Endothelial cell of umbilical vein (primary cell): ENCODE measurements at regions not wholly inside any gene's neighbourhood (a gene's known extent, or its start where the extent isn't known, plus 50 kb on each side); places are given as distances from the start of the nearest gene placed in this dataset.
"Not testable (repeated sequence)": the region's sequence is repeated elsewhere in the genome, so short reads cannot be mapped to it uniquely, and the experiment has no call there.

Source experiments
- BruUV-seq: library from RNA; stranded (reverse); fragments of 400-500 nt; replicated peaks from 2 replicates; lab custom pipeline; 2021; lab: Mats Ljungman, UMichigan
- CTCF ChIA-PET: fragments of 300-600, 350-600 bp; sonication (Branson Sonifier 250); formaldehyde crosslinking; loops from one replicate; lab custom pipeline; 2021; ENCODE audit warnings: antibody characterized with exemption, inconsistent platforms; lab: Charles Lee
- POLR2A ChIA-PET: fragments of 300-600, 350-600 bp; sonication (Branson Sonifier 250); formaldehyde crosslinking; loops from one replicate; lab custom pipeline; 2021; ENCODE audit warnings: antibody characterized with exemption, inconsistent platforms; lab: Charles Lee
- DNase-seq: peaks from one replicate; pipeline ENCODE4 v3.0.0-alpha.2; 2011; ENCODE audit warnings: low read depth, low spot score
- FAIRE-seq: peaks from 2 replicates; lab custom pipeline; 2011; peaks lifted over from hg19 to GRCh38; lab: Jason Lieb, UNC
- H2AFZ ChIP-seq: 2 replicates; pipeline ENCODE4 v1.6.0; 2012; ENCODE audit warnings: low read depth, low read length, control low read depth, inconsistent platforms
- H3K27ac ChIP-seq: 2 replicates; pipeline ENCODE4 v1.5.1; 2011; ENCODE audit warnings: low read depth, mild to moderate bottlenecking, control low read depth, low read length, moderate library complexity; ENCODE audit not compliant: insufficient read depth
- H3K27me3 ChIP-seq, 2 experiments: 2 replicates each; pipeline versions ENCODE4 v1.6.0 to v1.6.1; 2011; ENCODE audit warnings: low read length in 2 of 2, mixed read lengths in 1 of 2; ENCODE audit not compliant: control insufficient read depth in 2 of 2, insufficient read depth in 2 of 2
- H3K36me3 ChIP-seq, 2 experiments: 2 replicates in 1 of 2; 3 replicates in 1 of 2; pipeline ENCODE4 v1.5.1; 2011; ENCODE audit warnings: low read length in 2 of 2, mild to moderate bottlenecking in 1 of 2, moderate library complexity in 1 of 2; ENCODE audit not compliant: control insufficient read depth in 2 of 2, insufficient read depth in 2 of 2; ENCODE audit errors: extremely low read depth in 1 of 2
- H3K4me1 ChIP-seq: 3 replicates; pipeline ENCODE4 v1.5.1; 2011; ENCODE audit warnings: mild to moderate bottlenecking, low read length; ENCODE audit not compliant: control insufficient read depth, insufficient read depth; ENCODE audit errors: extremely low read depth
- H3K4me2 ChIP-seq: 2 replicates; pipeline ENCODE4 v1.6.1; 2011; ENCODE audit warnings: low read length, control low read depth, mixed read lengths; ENCODE audit not compliant: insufficient read depth
- H3K4me3 ChIP-seq, 3 experiments: fragments of 200-600 bp in 1 of 3; sonication (generic), shearing (Covaris generic) in 1 of 3; replicated peaks in 1 of 3; 2 replicates each; pipeline ENCODE4 v1.5.1; 2011 to 2016; ENCODE audit warnings: control low read depth in 3 of 3, low read length in 3 of 3, mild to moderate bottlenecking in 2 of 3, inconsistent platforms in 1 of 3, low read depth in 1 of 3, moderate library complexity in 1 of 3; ENCODE audit not compliant: insufficient read depth in 1 of 3
- H3K79me2 ChIP-seq: 2 replicates; pipeline ENCODE4 v1.6.0; 2012; ENCODE audit warnings: low read length, inconsistent platforms; ENCODE audit not compliant: control insufficient read depth, insufficient read depth
- H3K9ac ChIP-seq: replicated peaks from 2 replicates; pipeline ENCODE3; 2011; ENCODE audit warnings: low read length, control low read depth; ENCODE audit not compliant: insufficient read depth; ENCODE audit errors: extremely low read depth
- H3K9me1 ChIP-seq: replicated peaks from 3 replicates; pipeline ENCODE4 v1.6.0; 2011; ENCODE audit warnings: mild to moderate bottlenecking, low read length; ENCODE audit not compliant: control insufficient read depth, insufficient read depth; ENCODE audit errors: extremely low read depth
- H3K9me3 ChIP-seq: replicated peaks from 2 replicates; pipeline ENCODE4 v1.5.1; 2012; ENCODE audit warnings: low read length, inconsistent platforms; ENCODE audit not compliant: control insufficient read depth, insufficient read depth
- H4K20me1 ChIP-seq: replicated peaks from 2 replicates; pipeline ENCODE3; 2011; ENCODE audit warnings: mild to moderate bottlenecking, low read length; ENCODE audit not compliant: control insufficient read depth, insufficient read depth; ENCODE audit errors: extremely low read depth
- CTCF ChIP-seq, 2 donors: IDR thresholded peaks; 1 replicate in 1 of 2; 2 replicates in 1 of 2; pipeline ENCODE4 v1.5.1; 2011; ENCODE audit warnings: low read length in 2 of 2, mild to moderate bottlenecking in 2 of 2, moderate library complexity in 2 of 2, control low read depth in 1 of 2, inconsistent platforms in 1 of 2, low read depth in 1 of 2; ENCODE audit not compliant: insufficient read depth in 1 of 2; ENCODE audit errors: extremely low read depth in 1 of 2
- EZH2 ChIP-seq: IDR thresholded peaks from 2 replicates; pipeline ENCODE4 v1.6.1; 2012; ENCODE audit warnings: borderline replicate concordance, low read depth, mild to moderate bottlenecking, moderate library complexity, low read length, inconsistent platforms; ENCODE audit not compliant: severe bottlenecking
- FOS ChIP-seq: IDR thresholded peaks from 2 replicates; pipeline ENCODE4 v1.6.1; 2011; ENCODE audit warnings: mild to moderate bottlenecking, low read length, moderate library complexity, borderline replicate concordance; ENCODE audit not compliant: insufficient read depth
- GATA2 ChIP-seq: IDR thresholded peaks from 2 replicates; pipeline ENCODE4 v1.7.0; 2011; ENCODE audit warnings: low read depth, mild to moderate bottlenecking, moderate library complexity, mixed read lengths, low read length; ENCODE audit not compliant: insufficient read length, insufficient read depth
- JUN ChIP-seq: IDR thresholded peaks from 2 replicates; pipeline ENCODE4 v1.6.1; 2011; ENCODE audit warnings: borderline replicate concordance, low read depth; ENCODE audit not compliant: insufficient read length, insufficient read depth
- MAX ChIP-seq: IDR thresholded peaks from 2 replicates; pipeline ENCODE4 v1.6.1; 2011; ENCODE audit not compliant: insufficient read depth, insufficient read length
- MYC ChIP-seq: IDR thresholded peaks from one replicate; pipeline ENCODE4 v1.6.1; 2011; ENCODE audit warnings: mild to moderate bottlenecking, low read depth, low read length
- POLR2A ChIP-seq: IDR thresholded peaks from 2 replicates; pipeline ENCODE4 v1.6.1; 2012; ENCODE audit warnings: low read depth, mild to moderate bottlenecking, control low read depth, low read length
- POLR2AphosphoS5 ChIP-seq: IDR thresholded peaks from 2 replicates; pipeline ENCODE4 v1.6.1; 2012; ENCODE audit warnings: low read depth, mild to moderate bottlenecking, control low read depth, low read length, moderate library complexity; ENCODE audit not compliant: insufficient read depth
- dilution Hi-C: fragments of 300-500 bp; cut with MboI; formaldehyde crosslinking; loops from one replicate; pipeline ENCODE4 v1.15.0; 2019; ENCODE audit warnings: low sequenced_read_pairs; ENCODE audit not compliant: extremely low pct_ligation_motif_present
- intact Hi-C: fragments of 100-400 bp; cut with micrococcal nuclease; formaldehyde crosslinking; loops from one replicate; pipeline ENCODE4 v1.10.0; 2022

- Histone ChIP-seq H3K27ac (no peak overlapping the region), H3K79me2 (no peaks in the 10 kb centered on the region), H3K9me3 (no peaks in the 10 kb centered on the region), H4K20me1 (no peaks in the 10 kb centered on the region), H2AFZ (no peak overlapping the region), H3K9ac (no peak overlapping the region), H3K36me3 (no peaks in the 10 kb centered on the region), H3K4me3 (no peak overlapping the region), H3K4me2 (no peak overlapping the region), H3K9me1 (no peaks in the 10 kb centered on the region), H3K27me3 (no peaks in the 10 kb centered on the region), H3K4me1 (no peaks in the 10 kb centered on the region)
- CTCF ChIA-PET, result no interaction called here
- intact Hi-C loops (no loop called here), dilution Hi-C loops (no loop called here)
- POLR2A ChIA-PET, result no interaction called here
- no peak for FAIRE-seq
- TF ChIP-seq FOS (no peak), JUN (no peak), GATA2 (no peak), MAX (no peak), MYC (no peak), CTCF (IDR thresholded peaks at IDR 0.05; ENCODE audit: extremely low read depth in 1 of 2, insufficient read depth in 1 of 2, low read depth in 1 of 2, low read length in 2 of 2) (no peak), POLR2A (no peak), POLR2AphosphoS5 (no peak), EZH2 (no peak)
- BruUV-seq, result no TSS peak
- DNase-seq, result no peak
These were observed 109.4 kb upstream of the ZNF92 start for GRCh38 chr7:65264258-65264657.

GRCh38 chr7:65260673-65261072, 113.0 kb upstream of the ZNF92 start:
- H4K20me1 ChIP-seq, H3K79me2 ChIP-seq, H3K9me1 ChIP-seq, CTCF ChIA-PET, H3K27me3 ChIP-seq, FAIRE-seq, intact Hi-C loops, H3K36me3 ChIP-seq, H3K9me3 ChIP-seq, BruUV-seq, H3K27ac ChIP-seq, H3K4me2 ChIP-seq, H2AFZ ChIP-seq, dilution Hi-C loops, POLR2A ChIA-PET, H3K4me3 ChIP-seq, H3K4me1 ChIP-seq, DNase-seq, H3K9ac ChIP-seq: not testable (repeated sequence)

GRCh38 chr7:65259864-65260525, 113.7 kb upstream of the ZNF92 start:
- H2AFZ ChIP-seq, dilution Hi-C loops, CTCF ChIA-PET, FAIRE-seq, intact Hi-C loops, H4K20me1 ChIP-seq, H3K79me2 ChIP-seq, H3K4me3 ChIP-seq, BruUV-seq, H3K27ac ChIP-seq, DNase-seq, H3K27me3 ChIP-seq, H3K4me2 ChIP-seq, H3K4me1 ChIP-seq, H3K9me3 ChIP-seq, POLR2A ChIA-PET, H3K9me1 ChIP-seq, H3K36me3 ChIP-seq, H3K9ac ChIP-seq: not testable (repeated sequence)
